SJCRH30 (cell line): ENCODE measurements at regions not wholly inside any gene's neighbourhood (a gene's known extent, or its start where the extent isn't known, plus 50 kb on each side); places are given as distances from the start of the nearest gene placed in this dataset.

Experiments used
- DNase-seq, 2 experiments: peaks; one replicate each; pipeline ENCODE4 v3.0.0-alpha.2; 2015 to 2020
- H3K27ac ChIP-seq: fragments of 250-450 bp; sonication (Bioruptor Pico); 2 replicates; pipeline ENCODE4 v1.5.1; 2020; ENCODE audit warnings: mild to moderate bottlenecking, moderate library complexity
- H3K27me3 ChIP-seq: fragments of 250-450 bp; sonication (Bioruptor Pico); 2 replicates; pipeline ENCODE4 v1.5.1; 2020; ENCODE audit warnings: mild to moderate bottlenecking, moderate library complexity
- H3K36me3 ChIP-seq: fragments of 250-450 bp; sonication (Bioruptor Pico); 2 replicates; pipeline ENCODE4 v1.5.1; 2020; ENCODE audit warnings: mild to moderate bottlenecking, moderate library complexity
- H3K4me1 ChIP-seq: fragments of 250-450 bp; sonication (Bioruptor Pico); 2 replicates; pipeline ENCODE4 v1.5.1; 2020; ENCODE audit warnings: mild to moderate bottlenecking, moderate library complexity
- H3K4me3 ChIP-seq: fragments of 250-450 bp; sonication (Bioruptor Pico); 2 replicates; pipeline ENCODE4 v1.5.1; 2020; ENCODE audit warnings: mild to moderate bottlenecking, moderate library complexity
- H3K9me3 ChIP-seq: fragments of 250-450 bp; sonication (Bioruptor Pico); replicated peaks from 2 replicates; pipeline ENCODE4 v1.5.1; 2020; ENCODE audit warnings: mild to moderate bottlenecking, moderate library complexity

DNA sequence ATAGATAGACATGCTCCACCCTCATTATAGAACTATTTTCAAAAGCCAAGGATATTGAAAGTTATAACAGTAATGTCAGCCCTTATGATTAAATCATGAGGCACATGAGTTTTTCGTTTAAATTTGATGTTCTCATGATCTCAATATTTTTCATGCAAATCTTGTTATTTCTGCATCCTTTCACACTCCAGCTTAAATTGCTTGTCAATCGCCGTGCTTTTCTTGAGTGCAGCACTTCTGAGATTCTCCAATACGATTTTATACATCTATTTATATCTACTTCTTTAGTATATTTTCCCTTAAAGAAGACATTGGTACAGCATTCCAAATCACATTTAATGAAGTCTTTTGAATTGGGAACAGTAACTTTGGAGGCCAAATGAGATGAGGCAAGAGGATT, 171.2 kb upstream of the GBE1 start:
- Histone ChIP-seq H3K36me3 (no peaks in the 10 kb centered on the region), H3K27me3 (no peaks in the 10 kb centered on the region), H3K4me1 (no peaks in the 10 kb centered on the region), H3K27ac (no peak overlapping the region), H3K4me3 (no peak overlapping the region), H3K9me3 (no peaks in the 10 kb centered on the region)
- DNase-seq = no peak

DNA sequence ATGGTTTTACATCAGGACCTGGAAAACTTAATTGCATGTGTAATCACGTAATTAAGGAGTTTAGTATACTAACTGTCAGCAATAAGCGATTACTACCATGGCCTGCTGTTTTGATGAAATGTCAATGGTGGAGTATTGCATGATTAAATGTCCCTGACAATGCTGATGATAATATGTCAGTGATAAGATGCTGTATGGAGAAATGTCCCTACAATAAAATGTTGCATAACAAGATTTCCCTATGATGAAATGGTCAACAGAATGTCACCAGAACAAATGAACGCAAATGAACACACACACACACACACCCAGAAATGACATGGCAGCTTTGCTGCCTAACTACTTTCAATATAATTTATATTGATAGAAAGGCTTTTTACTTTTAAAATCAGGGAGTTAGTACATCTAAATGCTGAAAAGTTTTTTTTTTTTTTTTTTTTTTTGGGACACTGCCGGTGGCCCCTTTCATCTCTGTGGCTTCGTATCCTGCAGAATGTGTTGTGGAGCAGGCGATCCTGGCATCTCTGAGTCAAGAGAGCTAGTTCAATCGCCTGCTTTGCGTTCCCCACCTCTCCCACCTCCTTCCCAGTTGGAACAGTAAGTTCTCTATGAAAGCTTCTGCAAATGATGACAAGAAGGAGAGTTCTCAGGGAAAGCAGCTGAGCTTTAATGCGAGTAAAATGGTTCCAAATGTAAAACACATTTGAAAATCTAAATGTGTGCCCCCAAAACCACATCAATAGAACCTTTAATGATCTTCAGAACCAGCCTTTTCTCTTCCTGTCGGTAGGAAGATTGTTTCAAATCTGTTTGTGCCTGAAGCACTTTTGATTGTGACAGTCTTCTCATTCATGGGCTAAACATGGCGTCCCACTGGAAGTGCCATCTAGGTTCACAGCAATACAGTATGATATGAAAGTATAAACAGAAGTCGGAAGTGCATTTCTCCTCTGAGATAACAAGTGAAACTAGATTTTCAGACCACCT, 170.1 kb upstream of the GBE1 start:
- H3K4me1 ChIP-seq = no peaks in the 10 kb centered on the region
- no peaks in the 10 kb centered on the region for H3K36me3 ChIP-seq
- H3K27ac ChIP-seq = no peak overlapping the region
- no peaks in the 10 kb centered on the region for H3K9me3 ChIP-seq
- H3K4me3 ChIP-seq = no peak overlapping the region
- no peak for DNase-seq
- H3K27me3 ChIP-seq = no peaks in the 10 kb centered on the region

DNA sequence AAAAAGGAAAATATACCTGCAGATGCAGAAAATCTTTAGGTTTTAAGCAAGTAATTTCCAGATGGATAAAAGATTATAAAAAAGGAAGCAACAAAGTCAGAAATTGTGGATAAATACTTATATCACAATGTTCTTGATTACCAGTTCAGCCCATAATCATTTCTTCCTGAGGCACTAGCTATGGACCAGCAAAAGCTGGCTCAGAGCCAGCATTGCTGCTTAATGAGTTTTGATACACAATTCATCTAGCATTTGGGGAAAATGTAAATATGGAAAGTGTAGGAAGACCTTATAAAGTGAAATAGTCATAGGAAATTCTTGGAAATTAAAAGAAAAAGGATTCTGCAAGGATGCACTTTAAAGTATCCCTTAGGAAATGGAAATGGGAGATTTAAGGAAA, 168.3 kb upstream of the GBE1 start:
- no peaks in the 10 kb centered on the region for H3K36me3 ChIP-seq
- no peak overlapping the region for H3K27ac ChIP-seq
- peak in 1 of 2 experiments; percentile 10 for DNase-seq
- no peaks in the 10 kb centered on the region for H3K9me3 ChIP-seq
- H3K4me1 ChIP-seq = no peaks in the 10 kb centered on the region
- H3K4me3 ChIP-seq = no peak overlapping the region
- H3K27me3 ChIP-seq = no peaks in the 10 kb centered on the region

DNA sequence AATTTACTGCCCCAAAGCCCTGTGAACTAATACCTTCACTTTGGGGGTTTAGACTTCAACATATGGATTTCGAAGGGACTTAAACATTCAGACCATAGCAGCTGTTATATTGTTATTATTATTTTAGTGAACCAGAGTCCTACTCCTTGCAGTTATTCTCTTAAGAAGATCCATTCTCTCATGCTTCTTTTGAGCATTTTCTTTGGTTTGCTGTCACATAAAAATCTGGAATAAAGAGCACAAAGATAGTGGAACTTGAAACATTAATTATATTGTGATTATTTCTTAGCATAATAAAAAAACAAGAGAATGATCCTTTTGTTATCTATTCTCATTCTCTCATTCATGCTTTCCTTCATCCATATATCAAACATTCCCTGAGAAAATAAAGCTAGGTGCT, 166.4 kb upstream of the GBE1 start:
- no peaks in the 10 kb centered on the region for H3K27me3 ChIP-seq
- H3K4me3 ChIP-seq = no peak overlapping the region
- H3K9me3 ChIP-seq = no peaks in the 10 kb centered on the region
- H3K4me1 ChIP-seq = peaks cover 5% of the 10 kb centered on the region; the same call in 1 of the 2 replicates
- H3K36me3 ChIP-seq = no peaks in the 10 kb centered on the region
- DNase-seq = no peak
- no peak overlapping the region for H3K27ac ChIP-seq

DNA sequence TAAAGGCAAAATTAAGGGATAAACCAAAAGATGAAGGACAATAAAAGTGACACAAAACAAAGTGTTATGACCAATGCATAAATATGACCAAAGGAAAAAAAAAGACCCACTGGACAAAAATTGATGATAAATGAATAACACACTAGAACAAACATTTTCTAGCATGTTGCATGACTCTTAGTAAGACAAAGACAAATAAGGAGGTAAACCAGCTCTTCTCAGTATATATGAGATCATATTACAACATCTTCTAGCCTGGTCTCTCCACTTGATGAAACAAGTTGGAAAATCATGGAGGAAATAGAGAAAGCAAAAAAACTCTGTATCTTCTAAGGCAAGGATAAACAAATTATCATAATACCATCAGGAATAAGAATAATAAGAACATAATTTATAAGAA, 163.9 kb upstream of the GBE1 start:
- Histone ChIP-seq H3K27ac (no peak overlapping the region), H3K36me3 (no peaks in the 10 kb centered on the region), H3K9me3 (no peaks in the 10 kb centered on the region), H3K4me1 (peaks cover 5% of the 10 kb centered on the region; the same call in 1 of the 2 replicates), H3K4me3 (no peak overlapping the region), H3K27me3 (no peaks in the 10 kb centered on the region)
- DNase-seq = no peak

DNA sequence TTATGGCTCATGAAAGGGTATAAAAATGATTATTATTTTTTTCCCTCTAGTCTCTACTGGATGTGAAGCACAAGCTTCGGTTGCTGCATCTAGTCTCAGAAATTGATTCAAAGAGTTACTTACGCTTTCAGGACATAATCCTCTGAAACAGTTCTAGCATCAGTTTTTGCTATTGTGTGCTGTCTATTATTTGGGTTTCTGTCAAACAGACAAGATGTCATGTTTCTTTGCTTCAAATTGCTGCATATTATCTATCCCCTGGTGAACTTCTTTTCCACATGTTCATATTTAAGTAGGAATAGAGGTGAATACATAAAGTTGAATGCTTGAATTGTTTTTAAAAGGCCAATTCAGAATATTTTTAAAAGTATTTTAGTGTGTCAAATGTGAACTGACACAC, 161.6 kb upstream of the GBE1 start:
- peaks cover 5% of the 10 kb centered on the region; the same call in 1 of the 2 replicates for H3K4me1 ChIP-seq
- no peaks in the 10 kb centered on the region for H3K27me3 ChIP-seq
- no peak overlapping the region for H3K27ac ChIP-seq
- no peak for DNase-seq
- H3K4me3 ChIP-seq = no peak overlapping the region
- H3K36me3 ChIP-seq = no peaks in the 10 kb centered on the region
- H3K9me3 ChIP-seq = no peaks in the 10 kb centered on the region

DNA sequence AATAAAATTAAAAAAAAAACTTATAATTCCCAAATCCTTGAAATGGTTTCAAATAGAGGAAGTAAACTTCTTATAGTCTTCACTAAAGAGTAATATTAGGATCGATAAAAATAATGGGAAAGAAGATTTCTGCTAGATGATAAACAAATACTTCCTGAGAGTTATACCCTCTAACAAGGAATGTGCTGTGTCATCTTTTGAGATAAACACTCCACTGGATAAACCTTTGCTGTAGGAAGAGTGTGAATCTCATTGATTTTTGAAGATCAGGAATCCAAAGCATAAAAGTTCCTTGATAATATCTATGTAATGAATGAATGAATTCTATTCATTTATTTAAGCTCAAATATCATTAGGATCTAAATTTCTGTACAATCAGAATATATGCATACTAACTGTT, 161.0 kb upstream of the GBE1 start:
- no peak overlapping the region for H3K4me3 ChIP-seq
- DNase-seq = no peak
- no peaks in the 10 kb centered on the region for H3K9me3 ChIP-seq
- H3K36me3 ChIP-seq = no peaks in the 10 kb centered on the region
- peaks cover 5% of the 10 kb centered on the region; the same call in 1 of the 2 replicates for H3K4me1 ChIP-seq
- H3K27me3 ChIP-seq = no peaks in the 10 kb centered on the region
- no peak overlapping the region for H3K27ac ChIP-seq

DNA sequence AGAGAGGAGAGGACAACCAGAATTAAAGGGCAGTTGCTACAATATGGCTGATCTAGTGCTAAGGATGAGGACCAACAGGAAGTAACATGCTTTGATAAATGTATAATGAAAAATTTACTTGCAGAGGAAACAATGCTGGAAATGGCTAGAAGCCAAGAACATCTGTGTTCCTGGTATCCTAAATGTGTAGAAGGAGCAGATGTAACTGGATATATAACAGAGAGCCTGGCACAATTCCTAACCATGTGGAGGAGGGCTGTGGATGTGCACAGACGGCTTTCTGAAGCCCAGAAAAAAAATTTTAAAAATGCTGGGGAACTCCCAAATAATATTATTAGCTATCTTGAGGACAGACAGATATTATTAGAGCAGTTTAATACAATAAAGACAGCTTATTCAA, 159.4 kb upstream of the GBE1 start:
- peak in 1 of 2 experiments; percentile 26 for DNase-seq
- Histone ChIP-seq H3K4me3 (no peak overlapping the region), H3K27me3 (no peaks in the 10 kb centered on the region), H3K36me3 (no peaks in the 10 kb centered on the region), H3K4me1 (peaks cover 5% of the 10 kb centered on the region; the same call in 1 of the 2 replicates), H3K9me3 (no peaks in the 10 kb centered on the region), H3K27ac (no peak overlapping the region)

DNA sequence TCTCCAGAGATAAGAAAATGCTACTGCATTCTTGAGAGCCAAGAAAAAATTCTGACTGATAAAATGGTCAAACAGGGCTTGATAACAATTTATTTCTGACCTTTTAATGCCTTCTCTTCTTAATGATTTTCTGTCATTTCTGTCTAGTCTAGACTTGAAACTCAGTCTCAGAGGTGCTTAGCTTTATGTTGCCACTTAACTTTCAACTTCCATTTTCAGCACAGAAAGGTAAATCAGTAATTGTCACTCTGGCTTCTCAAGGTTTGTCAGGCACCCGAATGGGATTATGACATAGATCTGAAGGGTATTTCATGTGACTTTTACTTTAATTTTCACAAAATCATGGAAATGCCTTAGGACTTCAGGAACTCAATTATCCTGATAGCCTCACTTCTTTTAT, 155.4 kb upstream of the GBE1 start:
- H3K36me3 ChIP-seq = no peaks in the 10 kb centered on the region
- no peak overlapping the region for H3K27ac ChIP-seq
- no peaks in the 10 kb centered on the region for H3K9me3 ChIP-seq
- H3K27me3 ChIP-seq = no peaks in the 10 kb centered on the region
- no peaks in the 10 kb centered on the region for H3K4me1 ChIP-seq
- H3K4me3 ChIP-seq = no peak overlapping the region
- DNase-seq = no peak

DNA sequence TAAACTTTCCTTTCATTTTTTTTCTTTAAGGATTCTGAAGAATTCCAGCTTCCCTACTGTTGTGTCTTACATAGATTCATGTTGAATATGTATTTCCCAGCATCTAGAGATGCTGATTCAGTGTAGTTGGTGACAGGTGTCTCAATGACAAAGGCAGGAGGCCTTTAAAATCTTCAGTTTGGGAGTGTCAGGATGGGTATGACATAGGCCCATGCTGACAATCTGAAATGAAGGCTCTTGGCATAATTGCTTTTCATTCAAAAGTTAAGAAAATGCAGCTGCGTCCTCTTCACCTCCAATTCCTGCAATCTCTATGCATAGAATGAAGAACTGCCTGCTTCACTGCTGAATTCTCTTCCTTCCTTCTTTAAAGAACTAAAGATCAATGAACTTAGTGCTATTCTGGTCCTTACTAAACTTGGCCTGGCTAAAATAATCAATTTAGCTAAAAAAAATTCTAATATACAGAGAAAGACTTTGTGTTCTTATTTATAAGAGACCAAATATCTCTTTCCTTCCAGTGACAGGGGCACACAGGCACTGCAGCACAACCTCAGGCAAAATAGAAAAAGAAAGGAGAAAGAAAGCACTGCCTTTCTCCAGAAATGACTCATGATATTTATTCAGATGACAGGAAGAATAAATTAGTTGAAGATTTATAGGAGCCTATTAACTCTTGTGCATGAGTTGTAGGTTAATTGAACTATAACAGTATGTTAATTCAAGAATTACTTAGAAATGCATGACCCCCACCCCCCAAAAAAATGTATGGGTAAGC, 152.6 kb upstream of the GBE1 start:
- no peaks in the 10 kb centered on the region for H3K36me3 ChIP-seq
- H3K9me3 ChIP-seq = no peaks in the 10 kb centered on the region
- no peaks in the 10 kb centered on the region for H3K4me1 ChIP-seq
- H3K27ac ChIP-seq = no peak overlapping the region
- no peak for DNase-seq
- H3K27me3 ChIP-seq = no peaks in the 10 kb centered on the region
- H3K4me3 ChIP-seq = no peak overlapping the region

DNA sequence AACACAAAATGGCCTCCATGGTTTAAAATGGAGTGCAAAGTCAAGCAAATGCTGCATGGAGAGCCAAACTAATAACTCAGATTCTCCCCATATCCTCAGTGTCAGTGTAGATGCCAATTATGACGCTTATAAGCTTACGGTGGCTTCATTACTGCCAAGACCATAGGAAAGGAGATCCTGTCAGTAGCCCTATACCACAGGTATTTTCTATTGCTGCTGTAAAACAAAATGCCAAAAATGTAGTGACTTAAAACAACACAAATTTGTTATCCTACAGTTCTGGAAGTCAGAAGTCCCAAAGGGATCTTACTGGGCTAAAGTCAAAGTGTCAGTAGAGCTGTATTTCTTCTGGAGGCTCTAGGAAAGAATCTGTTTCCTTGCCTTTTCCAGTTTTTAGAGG, 149.8 kb upstream of the GBE1 start:
- Histone ChIP-seq H3K4me3 (no peak overlapping the region), H3K36me3 (no peaks in the 10 kb centered on the region), H3K27ac (no peak overlapping the region), H3K4me1 (no peaks in the 10 kb centered on the region), H3K9me3 (no peaks in the 10 kb centered on the region), H3K27me3 (no peaks in the 10 kb centered on the region)
- no peak for DNase-seq

DNA sequence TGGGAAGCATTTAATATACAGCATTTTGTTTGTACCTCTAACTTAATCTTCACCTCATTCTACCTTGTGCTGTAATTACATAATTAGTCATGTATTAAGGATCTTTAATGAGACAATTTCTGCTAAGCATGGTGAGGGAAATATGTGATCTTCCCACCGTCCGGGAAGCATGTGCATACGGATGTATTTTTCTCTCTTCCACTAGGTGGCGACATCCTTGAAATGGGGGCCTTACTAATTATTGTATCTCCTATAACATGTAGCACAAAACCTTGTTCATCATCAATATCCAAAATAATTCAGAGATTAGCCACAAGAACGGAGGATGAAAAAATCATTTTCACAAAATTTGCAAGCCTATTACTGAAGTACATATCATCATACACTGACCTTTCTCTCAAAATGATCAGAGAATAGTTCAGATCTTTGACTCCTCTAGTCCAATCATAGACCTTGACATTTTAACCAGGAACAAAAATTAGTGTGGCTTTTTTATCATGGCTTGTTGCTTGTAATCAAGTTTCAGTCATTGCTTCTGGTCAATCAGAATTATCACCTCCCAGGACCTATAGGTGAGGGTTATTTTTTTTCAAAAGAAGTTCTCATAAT, 148.9 kb upstream of the GBE1 start:
- Histone ChIP-seq H3K9me3 (no peaks in the 10 kb centered on the region), H3K36me3 (no peaks in the 10 kb centered on the region), H3K4me3 (no peak overlapping the region), H3K4me1 (no peaks in the 10 kb centered on the region), H3K27me3 (no peaks in the 10 kb centered on the region), H3K27ac (no peak overlapping the region)
- peak; percentile 16 to 64 for DNase-seq

DNA sequence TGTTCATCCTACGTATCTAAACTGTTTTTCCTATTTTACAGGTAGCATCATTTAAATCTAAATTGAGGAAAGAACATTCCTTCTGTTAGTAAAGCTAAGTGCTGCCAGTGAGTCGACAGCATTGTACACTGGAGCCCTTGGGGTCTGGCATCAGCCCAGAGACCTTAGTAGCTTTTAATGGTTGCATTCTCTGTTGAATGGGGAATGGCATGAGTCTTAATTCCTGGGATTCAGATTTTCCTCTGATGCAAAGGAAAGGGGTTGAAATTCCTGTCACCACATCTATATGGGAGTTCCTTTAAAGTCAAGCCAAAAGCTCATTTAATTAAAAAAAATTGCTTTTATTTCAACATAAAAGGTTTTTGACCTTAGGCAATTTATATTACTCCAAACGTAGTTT, 148.4 kb upstream of the GBE1 start:
- no peaks in the 10 kb centered on the region for H3K27me3 ChIP-seq
- no peak for DNase-seq
- H3K27ac ChIP-seq = no peak overlapping the region
- no peaks in the 10 kb centered on the region for H3K9me3 ChIP-seq
- no peaks in the 10 kb centered on the region for H3K4me1 ChIP-seq
- H3K36me3 ChIP-seq = no peaks in the 10 kb centered on the region
- H3K4me3 ChIP-seq = no peak overlapping the region

DNA sequence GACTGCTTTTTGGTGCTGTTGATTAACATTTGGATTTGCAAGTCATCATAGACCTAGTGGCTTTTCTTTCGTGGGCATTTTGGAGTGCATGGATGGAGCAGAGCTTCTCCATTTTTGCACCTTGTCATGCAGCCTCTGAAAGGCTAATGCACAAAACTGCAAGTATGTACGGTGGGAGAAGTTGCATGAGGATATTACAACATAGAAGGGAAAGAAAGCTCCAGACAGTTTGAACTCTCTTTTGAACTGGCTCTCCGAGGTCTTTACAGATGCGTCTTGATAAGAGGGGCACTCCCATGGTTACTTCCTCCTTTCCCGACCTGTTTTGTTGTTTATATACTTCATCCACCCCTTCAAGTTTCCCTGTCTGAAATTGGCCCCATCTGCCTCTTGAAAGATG, 147.1 kb upstream of the GBE1 start:
- H3K27ac ChIP-seq = no peak overlapping the region
- no peaks in the 10 kb centered on the region for H3K27me3 ChIP-seq
- no peaks in the 10 kb centered on the region for H3K9me3 ChIP-seq
- H3K4me3 ChIP-seq = no peak overlapping the region
- no peak for DNase-seq
- no peaks in the 10 kb centered on the region for H3K4me1 ChIP-seq
- no peaks in the 10 kb centered on the region for H3K36me3 ChIP-seq

DNA sequence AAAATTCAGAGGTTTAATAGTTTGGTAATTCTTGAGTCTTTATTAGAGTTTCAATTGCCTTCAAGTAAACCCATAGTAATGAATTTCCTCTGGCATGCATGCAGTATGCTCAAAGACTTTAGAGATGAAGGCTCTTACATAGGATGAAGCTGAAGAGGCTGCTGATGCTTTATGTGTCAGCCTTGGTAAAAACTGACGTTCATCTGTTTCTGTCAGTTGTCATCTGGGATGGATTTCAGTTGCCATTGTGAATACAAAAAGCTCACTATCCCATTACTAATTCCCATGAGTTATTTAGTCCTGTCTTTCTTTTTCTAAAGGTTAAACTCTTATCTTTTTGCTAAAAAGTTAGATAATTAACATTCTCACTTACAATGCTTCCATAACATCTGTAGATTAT, 136.9 kb upstream of the GBE1 start:
- no peak overlapping the region for H3K27ac ChIP-seq
- no peaks in the 10 kb centered on the region for H3K9me3 ChIP-seq
- H3K36me3 ChIP-seq = no peaks in the 10 kb centered on the region
- no peak overlapping the region for H3K4me3 ChIP-seq
- DNase-seq = no peak
- H3K27me3 ChIP-seq = no peaks in the 10 kb centered on the region
- H3K4me1 ChIP-seq = no peaks in the 10 kb centered on the region
